Natural killer cell (primary cell): ENCODE measurements at regions not wholly inside any gene's neighbourhood (a gene's known extent, or its start where the extent isn't known, plus 50 kb on each side); places are given as distances from the start of the nearest gene placed in this dataset.

ENCODE experiments used
- ATAC-seq, 3 donors: fragments of 150-1000 bp in 2 of 3; fragments of 200-7000 bp in 1 of 3; cut with Tn5 transposase; 1 replicate in 1 of 3; 2 replicates in 2 of 3; pipeline ENCODE4 v1.10.0; 2021; ENCODE audit warnings: mild to moderate bottlenecking in 2 of 3, moderate library complexity in 2 of 3
- DNase-seq, 2 donors: peaks; one replicate each; pipeline versions ENCODE4 v3.0.0 to v3.0.0-alpha.2; 2013 to 2021; ENCODE audit warnings: mixed read lengths in 1 of 2
- H3K27ac ChIP-seq: one replicate; pipeline ENCODE4 v1.5.1; 2013; ENCODE audit warnings: mild to moderate bottlenecking, low read length
- H3K27me3 ChIP-seq: one replicate; pipeline ENCODE4 v1.6.1; 2013; ENCODE audit warnings: low read length; ENCODE audit not compliant: control insufficient read depth, insufficient read depth
- H3K36me3 ChIP-seq: one replicate; pipeline ENCODE4 v1.6.1; 2013; ENCODE audit warnings: low read length; ENCODE audit not compliant: control insufficient read depth, insufficient read depth
- H3K4me1 ChIP-seq: one replicate; pipeline ENCODE4 v1.6.1; 2013; ENCODE audit warnings: low read length; ENCODE audit not compliant: control insufficient read depth, insufficient read depth
- H3K4me3 ChIP-seq: one replicate; pipeline ENCODE4 v1.5.1; 2013; ENCODE audit warnings: low read length
- H3K9me3 ChIP-seq: one replicate; pipeline ENCODE4 v1.6.1; 2013; ENCODE audit warnings: low read length; ENCODE audit not compliant: control insufficient read depth, insufficient read depth
- H3K27ac Mint-ChIP-seq, 2 donors: one replicate each; pipeline ENCODE4 v1.8.0; 2022; ENCODE audit warnings: mild to moderate bottlenecking in 2 of 2, mixed read lengths in 2 of 2, moderate library complexity in 1 of 2
- H3K27me3 Mint-ChIP-seq, 2 donors: one replicate each; pipeline ENCODE4 v1.8.0; 2022; ENCODE audit warnings: low read depth in 2 of 2, mixed read lengths in 2 of 2
- H3K36me3 Mint-ChIP-seq: one replicate; pipeline ENCODE4 v1.8.0; 2022; ENCODE audit warnings: mixed read lengths
- H3K4me1 Mint-ChIP-seq, 2 donors: one replicate each; pipeline ENCODE4 v1.8.0; 2022; ENCODE audit warnings: mixed read lengths in 2 of 2
- H3K4me3 Mint-ChIP-seq: one replicate; pipeline ENCODE4 v1.8.0; 2022; ENCODE audit warnings: mild to moderate bottlenecking, moderate library complexity, mixed read lengths
- H3K9me3 Mint-ChIP-seq, 2 donors: one replicate each; pipeline ENCODE4 v1.8.0; 2022; ENCODE audit warnings: mixed read lengths in 2 of 2
- CTCF ChIP-seq: fragments of 200-600 bp; IDR thresholded peaks from one replicate; pipeline ENCODE4 v1.8.0; 2022; ENCODE audit warnings: antibody characterized with exemption
- WGBS: methylation state at CpG from one replicate; pipeline ENCODE4 v1.1.7; 2013; ENCODE audit warnings: missing lambda C conversion rate; ENCODE audit not compliant: insufficient coverage; 5-methylcytosine and 5-hydroxymethylcytosine counted together
- intact Hi-C: fragments of 100-400 bp; cut with micrococcal nuclease; formaldehyde crosslinking; loops from one replicate; pipeline ENCODE4 v1.14.2; 2022

- no peak for ATAC-seq
- Mint-ChIP-seq H3K27me3 (peaks cover 5 to 21% of the 10 kb centered on the region in 2 donors), H3K4me1 (no peaks in the 10 kb centered on the region)
Observed at GRCh38 chr14:34257505-34257904, 204.5 kb downstream of the SPTSSA start.

DNA sequence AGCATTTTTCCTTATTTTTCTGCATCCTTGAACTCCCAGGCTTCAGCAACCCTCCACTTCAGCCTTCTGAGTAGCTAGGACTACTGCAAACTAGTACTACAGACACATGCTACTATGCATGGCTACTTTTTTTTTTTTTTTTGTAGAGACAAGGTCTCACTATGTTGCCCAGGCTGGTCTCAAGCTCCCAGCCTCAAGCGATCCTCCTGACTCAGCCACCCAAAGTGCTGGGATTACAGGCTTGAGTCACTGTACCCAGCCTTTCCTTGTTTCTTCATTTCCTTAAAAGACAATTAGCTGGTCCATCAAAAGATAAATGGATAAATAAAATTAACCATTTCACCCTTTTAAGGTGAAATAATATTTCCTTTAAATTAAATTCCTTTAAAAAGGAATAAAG is 205.8 kb downstream of the SPTSSA start:
- no peaks in the 10 kb centered on the region for H3K4me1 Mint-ChIP-seq
- no peak for ATAC-seq
- no peaks in the 10 kb centered on the region for H3K9me3 ChIP-seq
- H3K36me3 Mint-ChIP-seq: no peaks in the 10 kb centered on the region
- intact Hi-C loops: no loop called here
- H3K4me3 Mint-ChIP-seq: no peak overlapping the region
- no peaks in the 10 kb centered on the region for H3K36me3 ChIP-seq
- H3K27ac Mint-ChIP-seq: no peak overlapping the region
- no peak overlapping the region for H3K27ac ChIP-seq
- H3K4me1 ChIP-seq: no peaks in the 10 kb centered on the region
- no peaks in the 10 kb centered on the region for H3K27me3 ChIP-seq
- 90% methylated on average over 1 of the region's 1 CpG for WGBS
- DNase-seq: no peak
- H3K9me3 Mint-ChIP-seq: no peaks in the 10 kb centered on the region
- no peak for TF ChIP-seq CTCF
- peaks cover 3 to 9% of the 10 kb centered on the region in 2 donors for H3K27me3 Mint-ChIP-seq
- H3K4me3 ChIP-seq: no peak overlapping the region

More at GRCh38 chr14:34257505-34257904, 204.5 kb downstream of the SPTSSA start:
- Mint-ChIP-seq H3K4me3 (no peak overlapping the region), H3K27ac (no peak overlapping the region), H3K36me3 (no peaks in the 10 kb centered on the region), H3K9me3 (no peaks in the 10 kb centered on the region)
- WGBS: 68% methylated on average over 3 of the region's 4 CpGs
- no peaks in the 10 kb centered on the region for H3K36me3 ChIP-seq
- H3K4me3 ChIP-seq: no peak overlapping the region
- no peak overlapping the region for H3K27ac ChIP-seq
- no peak for DNase-seq
- intact Hi-C loops: no loop called here
- H3K27me3 ChIP-seq: no peaks in the 10 kb centered on the region
- TF ChIP-seq CTCF: no peak
- H3K9me3 ChIP-seq: no peaks in the 10 kb centered on the region
- H3K4me1 ChIP-seq: no peaks in the 10 kb centered on the region

GRCh38 chr14:34254571-34254970 is 207.5 kb downstream of the SPTSSA start:
- H3K36me3 ChIP-seq: no peaks in the 10 kb centered on the region
- no peak for TF ChIP-seq CTCF
- Mint-ChIP-seq H3K27ac (no peak overlapping the region), H3K4me1 (no peaks in the 10 kb centered on the region), H3K27me3 (peaks cover 2 to 3% of the 10 kb centered on the region in 2 donors), H3K36me3 (no peaks in the 10 kb centered on the region), H3K9me3 (no peaks in the 10 kb centered on the region), H3K4me3 (no peak overlapping the region)
- no peak overlapping the region for H3K27ac ChIP-seq
- no peak for DNase-seq
- ATAC-seq: no peak
- 79% methylated on average over 5 of the region's 5 CpGs for WGBS
- H3K4me3 ChIP-seq: no peak overlapping the region
- no peaks in the 10 kb centered on the region for H3K27me3 ChIP-seq
- no peaks in the 10 kb centered on the region for H3K4me1 ChIP-seq
- H3K9me3 ChIP-seq: no peaks in the 10 kb centered on the region
- intact Hi-C loops: no loop called here

GRCh38 chr14:34254031-34254430 is 208.0 kb downstream of the SPTSSA start:
- intact Hi-C loops: no loop called here
- H3K9me3 ChIP-seq: no peaks in the 10 kb centered on the region
- Mint-ChIP-seq H3K4me3 (no peak overlapping the region), H3K27ac (no peak overlapping the region), H3K4me1 (no peaks in the 10 kb centered on the region), H3K27me3 (peaks cover 0 to 3% of the 10 kb centered on the region in 2 donors), H3K9me3 (no peaks in the 10 kb centered on the region), H3K36me3 (no peaks in the 10 kb centered on the region)
- ATAC-seq (no peak), DNase-seq (no peak)
- no peaks in the 10 kb centered on the region for H3K4me1 ChIP-seq
- no peak overlapping the region for H3K4me3 ChIP-seq
- 92% methylated on average over 1 of the region's 1 CpG for WGBS
- no peaks in the 10 kb centered on the region for H3K27me3 ChIP-seq
- H3K27ac ChIP-seq: no peak overlapping the region
- no peaks in the 10 kb centered on the region for H3K36me3 ChIP-seq
- TF ChIP-seq CTCF: no peak
